PC-3 (cell line): ENCODE measurements at regions not wholly inside any gene's neighbourhood (a gene's known extent, or its start where the extent isn't known, plus 50 kb on each side); places are given as distances from the start of the nearest gene placed in this dataset.

Source experiments
- CTCF ChIP-seq: fragments of 300-600 bp; sonication (generic); conservative IDR thresholded peaks from 2 replicates; pipeline ENCODE4 v1.5.1; 2017; ENCODE audit warnings: antibody characterized with exemption, low read depth, mild to moderate bottlenecking, low read length
- EZH2 ChIP-seq: fragments of 300-600 bp; sonication (generic); IDR thresholded peaks from one replicate; pipeline ENCODE4 v1.6.1; 2017; ENCODE audit warnings: antibody characterized with exemption, mild to moderate bottlenecking, low read length; ENCODE audit not compliant: unreplicated experiment
- EZH2phosphoT487 ChIP-seq: fragments of 300-600 bp; sonication (generic); IDR thresholded peaks from 2 replicates; pipeline ENCODE4 v1.6.1; 2018; ENCODE audit warnings: mild to moderate bottlenecking, antibody characterized with exemption, low read length, borderline replicate concordance

- TF ChIP-seq CTCF = no peak
- no peak for TF ChIP-seq EZH2
- TF ChIP-seq EZH2phosphoT487 = no peak
Measured at GRCh38 chr5:38131686-38132085, 126.7 kb upstream of the EGFLAM start.
